ENCODE measurements at regions not wholly inside any gene's neighbourhood (a gene's known extent, or its start where the extent isn't known, plus 50 kb on each side); places are given as distances from the start of the nearest gene placed in this dataset.

DNA sequence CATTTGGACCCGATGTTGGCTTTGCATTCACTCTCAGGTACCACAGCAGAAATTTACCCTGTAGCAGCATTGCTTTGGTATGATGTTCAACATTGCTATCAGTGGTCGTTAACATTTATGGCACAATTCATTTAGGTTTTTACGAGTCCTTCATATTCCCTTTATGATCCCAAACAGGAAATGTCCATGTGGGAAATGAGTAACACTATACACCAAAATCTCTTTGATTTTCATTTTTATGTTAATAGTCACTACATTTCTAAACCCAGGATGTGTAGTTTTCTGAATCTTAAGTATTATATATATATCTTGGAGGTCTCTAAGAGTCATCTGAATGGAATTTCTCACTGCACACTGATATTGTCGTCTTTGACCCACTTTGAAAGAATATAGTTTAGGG, 78.5 kb upstream of the RBMS3 start:
- no peak for TF ChIP-seq CTCF (IDR thresholded peaks at IDR 0.05; ENCODE audit: control extremely low read depth in 1 of 3, insufficient read depth in 1 of 3, low read depth in 1 of 3, low read length in 3 of 3)
- TF ChIP-seq EGR1 (IDR thresholded peaks at IDR 0.05; ENCODE audit: borderline replicate concordance, low read depth, low read length): no peak
- TF ChIP-seq CBX8 (IDR thresholded peaks at IDR 0.05; ENCODE audit: borderline replicate concordance, low read depth, low read length): no peak
- no peak for TF ChIP-seq USF2 (IDR thresholded peaks at IDR 0.05; ENCODE audit: low read length)
- TF ChIP-seq EZH2 (IDR thresholded peaks at IDR 0.05; ENCODE audit: low read depth, low read length, severe bottlenecking): no peak
- no peak for TF ChIP-seq KDM1A (IDR thresholded peaks at IDR 0.05; ENCODE audit: borderline replicate concordance, low read length)

Data from H1 (cell line).